Upper lobe of left lung (tissue), 6 donors: ENCODE measurements at regions not wholly inside any gene's neighbourhood (a gene's known extent, or its start where the extent isn't known, plus 50 kb on each side); places are given as distances from the start of the nearest gene placed in this dataset.
"Not testable (repeated sequence)": the region's sequence is repeated elsewhere in the genome, so short reads cannot be mapped to it uniquely, and the experiment has no call there.

Experiments used
- ATAC-seq, 2 donors: fragments of 200-7000 bp; cut with Tn5 transposase; one replicate each; pipeline ENCODE4 v1.9.1; 2022; ENCODE audit warnings: mild to moderate bottlenecking in 2 of 2, moderate library complexity in 2 of 2; ENCODE audit not compliant: low FRiP score in 2 of 2
- DNase-seq, 2 donors: peaks; one replicate each; pipeline ENCODE4 v3.0.0-alpha.2; 2019 to 2020
- H3K27ac ChIP-seq, 4 donors: fragments of 200-600 bp; sonication (generic); one replicate each; pipeline ENCODE4 v1.5.1; 2016 to 2019
- H3K27me3 ChIP-seq, 4 donors: fragments of 200-600 bp; sonication (generic); one replicate each; pipeline ENCODE4 v1.5.1; 2017 to 2019
- H3K36me3 ChIP-seq, 4 donors: fragments of 200-600 bp; sonication (generic); one replicate each; pipeline ENCODE4 v1.5.1; 2016 to 2019
- H3K4me1 ChIP-seq, 4 donors: fragments of 200-600 bp; sonication (generic); one replicate each; pipeline ENCODE4 v1.5.1; 2018 to 2019
- H3K4me3 ChIP-seq, 4 donors: fragments of 200-600 bp; sonication (generic); one replicate each; pipeline ENCODE4 v1.5.1; 2017 to 2019; ENCODE audit warnings: mild to moderate bottlenecking in 2 of 4, moderate library complexity in 1 of 4
- H3K9me3 ChIP-seq, 4 donors: fragments of 200-600 bp; sonication (generic); one replicate each; pipeline ENCODE4 v1.5.1; 2018 to 2019
- EP300 ChIP-seq, 4 donors: sonication (generic); formaldehyde crosslinking; IDR thresholded peaks; one replicate each; pipeline ENCODE4 v1.5.1; 2017; ENCODE audit warnings: antibody characterized with exemption in 4 of 4, control low read depth in 2 of 4
- POLR2A ChIP-seq, 4 donors: fragments of 450-650 bp; IDR thresholded peaks; one replicate each; pipeline ENCODE4 v1.5.1; 2016 to 2017; ENCODE audit warnings: antibody characterized with exemption in 4 of 4, mild to moderate bottlenecking in 2 of 4
- POLR2AphosphoS5 ChIP-seq, 2 donors: sonication (generic); formaldehyde crosslinking; IDR thresholded peaks; one replicate each; pipeline ENCODE4 v1.5.1; 2017; ENCODE audit warnings: antibody characterized with exemption in 2 of 2
- WGBS, 2 donors: methylation state at CpG; one replicate each; pipeline ENCODE4 v1.1.5; 2017 to 2018; 5-methylcytosine and 5-hydroxymethylcytosine counted together
- TF ChIP-seq, protein P1 (sequence below), 6 experiments: fragments of 450-650 bp in 4 of 6; fragments of 200-600 bp in 2 of 6; sonication (generic) in 2 of 6; IDR thresholded peaks; one replicate each; pipeline ENCODE4 v1.5.1; 2016 to 2019; ENCODE audit warnings: antibody characterized with exemption in 6 of 6
- donor health status: DM: no; HTN: no; CAD: no; lungs with moderate emphysema.
- donor health status: DM: no; HTN: yes; CAD: no; lungs with severe emphysema.

DNA sequence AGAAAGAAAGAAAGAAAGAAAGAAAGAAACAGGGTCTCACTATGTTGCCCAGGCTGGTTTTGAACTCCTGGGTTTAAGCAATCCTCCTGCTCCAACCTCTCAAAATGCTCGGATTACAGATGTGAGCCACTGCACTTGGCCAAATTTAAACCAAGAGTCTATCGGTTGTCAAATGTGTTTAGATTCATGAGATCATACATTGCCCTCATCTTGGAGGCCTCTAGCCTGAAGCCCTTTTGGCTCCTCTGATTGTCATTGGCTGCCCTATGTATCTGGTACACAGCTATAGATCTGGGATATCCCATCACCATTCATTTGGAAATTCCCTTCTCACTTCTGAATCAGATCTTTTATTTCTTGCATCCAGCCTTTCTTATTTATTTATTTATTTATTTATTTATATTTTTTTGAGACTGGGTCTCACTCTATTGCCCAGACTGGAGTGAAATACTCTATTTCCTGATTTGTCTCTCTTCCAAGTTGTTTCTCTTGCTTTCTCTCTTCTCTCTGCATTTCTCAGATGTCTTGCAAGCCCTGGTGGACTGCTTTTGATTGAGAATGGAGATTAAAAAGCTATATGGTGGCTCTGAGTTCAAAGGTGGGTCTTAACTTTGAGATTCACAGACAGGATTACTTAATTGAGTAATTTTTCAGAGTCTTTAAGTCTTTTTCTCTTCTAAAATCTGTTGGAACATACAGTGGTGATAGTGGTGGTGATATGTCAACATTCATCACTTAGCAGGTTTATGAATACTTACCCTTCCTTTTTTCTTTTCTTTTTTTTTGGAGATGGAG lies 121.9 kb downstream of the GJA1 start:
- H3K27me3 ChIP-seq = no peaks in the 10 kb centered on the region
- WGBS, 2 donors = 86 to 92% methylated on average over 2 of the region's 2 CpGs
- H3K4me3 ChIP-seq = no peak overlapping the region
- H3K27ac ChIP-seq = no peak overlapping the region
- TF ChIP-seq, protein P1, sequence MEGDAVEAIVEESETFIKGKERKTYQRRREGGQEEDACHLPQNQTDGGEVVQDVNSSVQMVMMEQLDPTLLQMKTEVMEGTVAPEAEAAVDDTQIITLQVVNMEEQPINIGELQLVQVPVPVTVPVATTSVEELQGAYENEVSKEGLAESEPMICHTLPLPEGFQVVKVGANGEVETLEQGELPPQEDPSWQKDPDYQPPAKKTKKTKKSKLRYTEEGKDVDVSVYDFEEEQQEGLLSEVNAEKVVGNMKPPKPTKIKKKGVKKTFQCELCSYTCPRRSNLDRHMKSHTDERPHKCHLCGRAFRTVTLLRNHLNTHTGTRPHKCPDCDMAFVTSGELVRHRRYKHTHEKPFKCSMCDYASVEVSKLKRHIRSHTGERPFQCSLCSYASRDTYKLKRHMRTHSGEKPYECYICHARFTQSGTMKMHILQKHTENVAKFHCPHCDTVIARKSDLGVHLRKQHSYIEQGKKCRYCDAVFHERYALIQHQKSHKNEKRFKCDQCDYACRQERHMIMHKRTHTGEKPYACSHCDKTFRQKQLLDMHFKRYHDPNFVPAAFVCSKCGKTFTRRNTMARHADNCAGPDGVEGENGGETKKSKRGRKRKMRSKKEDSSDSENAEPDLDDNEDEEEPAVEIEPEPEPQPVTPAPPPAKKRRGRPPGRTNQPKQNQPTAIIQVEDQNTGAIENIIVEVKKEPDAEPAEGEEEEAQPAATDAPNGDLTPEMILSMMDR (IDR thresholded peaks at IDR 0.05) = no peak
- TF ChIP-seq POLR2AphosphoS5 (IDR thresholded peaks at IDR 0.05) (no peak), EP300 (IDR thresholded peaks at IDR 0.05) (no peak), POLR2A (IDR thresholded peaks at IDR 0.05) (no peak)
- ATAC-seq = no peak
- no peak for DNase-seq
- no peaks in the 10 kb centered on the region for H3K4me1 ChIP-seq
- H3K9me3 ChIP-seq = no peaks in the 10 kb centered on the region
- no peaks in the 10 kb centered on the region for H3K36me3 ChIP-seq

DNA sequence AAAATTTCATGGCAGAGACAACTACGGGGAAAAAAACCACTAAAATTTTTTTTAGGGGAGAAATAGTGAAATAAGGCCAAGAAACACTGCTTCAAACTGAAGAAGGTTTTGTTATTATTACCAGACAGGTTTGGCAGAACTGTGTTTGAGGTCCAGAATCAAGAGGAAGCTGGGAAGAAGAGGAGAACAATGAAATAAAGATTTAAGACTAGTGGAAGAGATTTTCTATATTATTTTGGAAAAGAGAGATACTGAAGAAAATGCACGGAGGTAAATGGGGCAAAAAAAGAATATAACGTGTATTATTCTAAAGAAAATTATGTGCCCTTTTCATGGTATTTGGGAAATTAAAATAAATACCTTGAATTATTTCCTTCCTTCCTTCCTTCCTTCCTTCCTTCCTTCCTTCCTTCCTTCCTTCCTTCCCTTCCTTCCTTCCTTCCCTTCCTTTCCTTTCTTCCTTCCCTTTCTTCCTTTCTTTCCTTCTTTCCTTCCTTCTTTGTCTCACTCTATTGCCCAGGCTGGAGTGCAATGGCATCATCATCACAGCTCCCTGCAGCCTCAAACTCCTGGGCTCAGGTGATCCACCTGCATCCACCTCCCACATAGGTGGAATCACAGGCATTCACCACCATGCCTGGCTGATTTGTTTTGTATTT lies 124.3 kb downstream of the GJA1 start:
- TF ChIP-seq, protein P1 (IDR thresholded peaks at IDR 0.05) = no peak
- TF ChIP-seq POLR2AphosphoS5 (IDR thresholded peaks at IDR 0.05) (no peak), EP300 (IDR thresholded peaks at IDR 0.05) (no peak), POLR2A (IDR thresholded peaks at IDR 0.05) (no peak)
- no peak overlapping the region for H3K4me3 ChIP-seq
- ATAC-seq = no peak
- H3K36me3 ChIP-seq = no peaks in the 10 kb centered on the region
- 93% methylated on average over 3 of the region's 3 CpGs for WGBS, 2 donors
- peaks cover 0 to 12% (median 10%) of the 10 kb centered on the region in 4 donors for H3K9me3 ChIP-seq
- no peaks in the 10 kb centered on the region for H3K4me1 ChIP-seq
- DNase-seq = no peak
- no peak overlapping the region for H3K27ac ChIP-seq
- no peaks in the 10 kb centered on the region for H3K27me3 ChIP-seq

DNA sequence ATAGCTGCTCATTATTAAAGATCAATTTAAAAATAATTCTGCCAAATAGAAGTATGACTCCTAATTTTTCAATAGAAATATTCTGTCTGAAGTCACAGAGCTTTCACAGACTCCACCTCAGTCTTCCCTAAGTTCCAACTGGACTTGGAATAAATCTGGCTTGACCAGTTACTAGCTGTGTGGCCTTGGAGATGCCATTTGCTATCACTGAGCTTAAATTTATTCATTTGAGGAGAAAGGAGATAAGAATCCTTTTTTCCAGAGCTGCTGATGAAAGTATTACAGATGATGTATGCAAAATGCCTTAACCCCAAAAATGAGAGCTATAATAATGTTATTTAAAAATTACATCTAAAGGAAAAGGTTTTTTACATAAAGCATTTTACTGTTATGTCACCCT lies 125.0 kb downstream of the GJA1 start:
- ATAC-seq (no peak), DNase-seq (no peak)
- Histone ChIP-seq H3K27me3 (no peaks in the 10 kb centered on the region), H3K27ac (no peak overlapping the region), H3K4me1 (no peaks in the 10 kb centered on the region), H3K36me3 (no peaks in the 10 kb centered on the region), H3K4me3 (no peak overlapping the region), H3K9me3 (peaks cover 1 to 18% (median 15%) of the 10 kb centered on the region in 4 donors)
- TF ChIP-seq, protein P1 (IDR thresholded peaks at IDR 0.05) = no peak
- no peak for TF ChIP-seq POLR2A (IDR thresholded peaks at IDR 0.05)
- TF ChIP-seq EP300 (IDR thresholded peaks at IDR 0.05) = no peak
- TF ChIP-seq POLR2AphosphoS5 (IDR thresholded peaks at IDR 0.05) = no peak

DNA sequence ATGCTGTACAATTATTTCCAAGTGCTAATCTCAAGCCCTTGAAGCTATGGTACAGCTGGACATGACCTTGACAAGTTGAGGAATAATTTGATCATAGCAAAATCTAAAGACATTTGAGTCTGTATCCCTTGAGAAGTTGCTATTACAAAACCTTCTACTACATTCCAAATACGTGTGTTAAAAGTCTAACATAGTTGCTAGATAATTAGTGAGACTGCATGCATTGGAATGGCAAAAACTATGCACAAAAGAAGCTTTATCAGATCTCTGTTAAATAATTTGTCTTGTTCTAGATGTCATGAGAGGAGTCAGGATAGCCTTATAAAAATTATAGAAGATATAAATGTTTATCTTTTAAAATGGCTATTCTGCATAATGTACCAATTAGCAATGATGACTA lies 127.8 kb downstream of the GJA1 start:
- no peak overlapping the region for H3K27ac ChIP-seq
- no peak for DNase-seq
- peaks cover 4 to 21% (median 17%) of the 10 kb centered on the region in 4 donors for H3K9me3 ChIP-seq
- WGBS, 2 donors = 69 to 83% methylated on average over 1 of the region's 1 CpG
- ATAC-seq = no peak
- H3K4me1 ChIP-seq = no peaks in the 10 kb centered on the region
- no peak overlapping the region for H3K4me3 ChIP-seq
- no peaks in the 10 kb centered on the region for H3K36me3 ChIP-seq
- H3K27me3 ChIP-seq = no peaks in the 10 kb centered on the region
- TF ChIP-seq POLR2AphosphoS5 (IDR thresholded peaks at IDR 0.05) = no peak
- TF ChIP-seq, protein P1 (IDR thresholded peaks at IDR 0.05) = no peak
- no peak for TF ChIP-seq EP300 (IDR thresholded peaks at IDR 0.05)
- no peak for TF ChIP-seq POLR2A (IDR thresholded peaks at IDR 0.05)

DNA sequence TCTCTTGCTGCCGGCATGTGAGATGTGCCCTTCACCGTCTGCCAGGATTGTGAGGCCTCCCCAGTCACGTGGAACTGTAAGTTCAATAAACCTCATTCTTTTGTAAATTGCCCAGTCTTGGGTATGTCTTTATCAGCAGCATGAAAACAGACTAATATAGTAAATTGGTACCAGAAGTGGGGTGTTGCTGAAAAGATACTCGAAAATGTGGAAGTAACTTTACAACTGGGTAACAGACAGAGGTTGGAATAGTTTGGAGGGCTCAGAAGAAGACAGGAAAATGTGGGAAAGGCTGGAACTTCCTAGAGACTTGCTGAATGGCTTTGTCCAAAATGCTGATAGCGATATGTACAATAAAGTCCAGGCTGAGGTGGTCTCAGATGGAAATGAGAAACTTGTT lies 129.1 kb downstream of the GJA1 start:
- H3K4me1 ChIP-seq, DNase-seq, H3K27ac ChIP-seq, H3K27me3 ChIP-seq, H3K4me3 ChIP-seq, H3K36me3 ChIP-seq, ATAC-seq: not testable (repeated sequence)
- peaks cover 4 to 21% (median 17%) of the 10 kb centered on the region in 4 donors for H3K9me3 ChIP-seq
- WGBS, 2 donors = 91 to 95% methylated on average over 5 of the region's 5 CpGs
